ENCODE measurements at regions not wholly inside any gene's neighbourhood (a gene's known extent, or its start where the extent isn't known, plus 50 kb on each side); places are given as distances from the start of the nearest gene placed in this dataset.

DNA sequence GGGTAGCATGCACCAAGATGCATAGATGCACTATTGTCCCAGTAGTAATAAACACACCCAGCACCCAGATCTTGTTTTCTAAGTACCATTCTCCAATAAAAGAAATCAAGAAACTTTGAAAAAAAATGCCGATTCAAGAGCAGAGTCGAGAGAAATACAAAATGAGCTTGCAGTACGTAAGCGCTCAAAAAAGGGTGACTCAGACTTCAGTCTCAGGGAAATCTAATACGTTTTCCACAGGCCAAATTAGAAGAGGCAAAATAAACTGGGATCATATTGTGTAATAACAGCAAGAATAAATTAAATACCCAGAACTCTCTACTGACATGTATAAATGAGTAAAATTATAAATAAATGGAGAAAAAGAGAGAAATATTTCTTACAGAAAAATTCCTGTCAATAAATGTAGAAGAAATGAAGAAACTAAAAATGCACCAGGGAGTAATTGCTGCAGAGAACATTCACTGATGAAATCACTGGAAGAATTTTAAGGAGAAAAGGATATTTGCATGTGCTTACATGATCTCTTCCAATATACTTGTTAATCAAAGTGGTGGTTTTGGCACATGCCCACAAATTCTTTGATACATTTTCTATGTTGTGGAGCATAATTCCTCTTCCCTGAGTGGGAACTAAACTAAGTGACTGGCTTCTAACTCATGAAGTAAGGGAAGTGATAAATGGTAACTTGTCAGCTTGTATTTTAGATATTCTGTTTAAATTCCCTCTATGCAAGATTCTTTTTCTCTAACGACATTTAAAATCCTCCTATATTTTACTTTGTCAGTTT lies 567.6 kb upstream of the ADAMTS16 start:
- BruUV-seq (replicated peaks): no TSS peak
- TF ChIP-seq, protein P1, sequence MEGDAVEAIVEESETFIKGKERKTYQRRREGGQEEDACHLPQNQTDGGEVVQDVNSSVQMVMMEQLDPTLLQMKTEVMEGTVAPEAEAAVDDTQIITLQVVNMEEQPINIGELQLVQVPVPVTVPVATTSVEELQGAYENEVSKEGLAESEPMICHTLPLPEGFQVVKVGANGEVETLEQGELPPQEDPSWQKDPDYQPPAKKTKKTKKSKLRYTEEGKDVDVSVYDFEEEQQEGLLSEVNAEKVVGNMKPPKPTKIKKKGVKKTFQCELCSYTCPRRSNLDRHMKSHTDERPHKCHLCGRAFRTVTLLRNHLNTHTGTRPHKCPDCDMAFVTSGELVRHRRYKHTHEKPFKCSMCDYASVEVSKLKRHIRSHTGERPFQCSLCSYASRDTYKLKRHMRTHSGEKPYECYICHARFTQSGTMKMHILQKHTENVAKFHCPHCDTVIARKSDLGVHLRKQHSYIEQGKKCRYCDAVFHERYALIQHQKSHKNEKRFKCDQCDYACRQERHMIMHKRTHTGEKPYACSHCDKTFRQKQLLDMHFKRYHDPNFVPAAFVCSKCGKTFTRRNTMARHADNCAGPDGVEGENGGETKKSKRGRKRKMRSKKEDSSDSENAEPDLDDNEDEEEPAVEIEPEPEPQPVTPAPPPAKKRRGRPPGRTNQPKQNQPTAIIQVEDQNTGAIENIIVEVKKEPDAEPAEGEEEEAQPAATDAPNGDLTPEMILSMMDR (IDR thresholded peaks at IDR 0.05; ENCODE audit: unreplicated experiment): no peak
- Mint-ChIP-seq H3K4me3 (ENCODE audit: low read depth, unreplicated experiment) (no peak overlapping the region), H3K4me1 (ENCODE audit: low read depth, unreplicated experiment) (no peaks in the 10 kb centered on the region), H3K36me3 (ENCODE audit: insufficient read depth, unreplicated experiment) (no peaks in the 10 kb centered on the region), H3K9me3 (ENCODE audit: low read depth, unreplicated experiment) (peaks cover 18% of the 10 kb centered on the region), H3K27ac (ENCODE audit: unreplicated experiment) (no peak overlapping the region), H3K27me3 (ENCODE audit: unreplicated experiment) (no peaks in the 10 kb centered on the region)
- DNase-seq: no peak
- intact Hi-C loops (cut with micrococcal nuclease; ENCODE audit: unreplicated experiment): no loop called here
- CTCF ChIA-PET: no interaction called here

DNA sequence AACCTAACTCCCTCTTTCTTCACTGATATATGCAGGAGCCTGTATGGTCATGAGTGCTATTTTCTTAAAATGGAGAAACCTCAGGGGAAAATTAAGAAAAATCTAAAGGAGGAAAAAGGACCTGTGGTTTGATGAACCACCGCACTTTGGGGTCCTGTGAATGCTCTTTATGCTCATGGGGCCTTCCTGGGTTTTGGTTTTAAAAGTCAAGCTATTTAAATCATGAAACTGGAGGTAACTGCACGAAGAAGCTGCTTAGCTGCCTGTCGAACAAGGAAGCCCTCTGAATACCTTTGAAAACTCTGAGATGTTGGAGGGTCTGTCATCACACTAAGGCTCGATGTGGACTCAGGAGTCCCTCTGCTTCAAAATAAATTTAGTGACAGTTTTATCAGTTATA lies 564.5 kb upstream of the ADAMTS16 start:
- TF ChIP-seq, protein P1 (IDR thresholded peaks at IDR 0.05; ENCODE audit: unreplicated experiment): no peak
- H3K36me3 Mint-ChIP-seq (ENCODE audit: insufficient read depth, unreplicated experiment): no peaks in the 10 kb centered on the region
- no peaks in the 10 kb centered on the region for H3K4me1 Mint-ChIP-seq (ENCODE audit: low read depth, unreplicated experiment)
- no peak for DNase-seq
- no peak overlapping the region for H3K27ac Mint-ChIP-seq (ENCODE audit: unreplicated experiment)
- no peaks in the 10 kb centered on the region for H3K27me3 Mint-ChIP-seq (ENCODE audit: unreplicated experiment)
- H3K4me3 Mint-ChIP-seq (ENCODE audit: low read depth, unreplicated experiment): no peak overlapping the region
- no TSS peak for BruUV-seq (replicated peaks)
- CTCF ChIA-PET: no interaction called here
- peaks cover 14% of the 10 kb centered on the region for H3K9me3 Mint-ChIP-seq (ENCODE audit: low read depth, unreplicated experiment)
- intact Hi-C loops (cut with micrococcal nuclease; ENCODE audit: unreplicated experiment): no loop called here

DNA sequence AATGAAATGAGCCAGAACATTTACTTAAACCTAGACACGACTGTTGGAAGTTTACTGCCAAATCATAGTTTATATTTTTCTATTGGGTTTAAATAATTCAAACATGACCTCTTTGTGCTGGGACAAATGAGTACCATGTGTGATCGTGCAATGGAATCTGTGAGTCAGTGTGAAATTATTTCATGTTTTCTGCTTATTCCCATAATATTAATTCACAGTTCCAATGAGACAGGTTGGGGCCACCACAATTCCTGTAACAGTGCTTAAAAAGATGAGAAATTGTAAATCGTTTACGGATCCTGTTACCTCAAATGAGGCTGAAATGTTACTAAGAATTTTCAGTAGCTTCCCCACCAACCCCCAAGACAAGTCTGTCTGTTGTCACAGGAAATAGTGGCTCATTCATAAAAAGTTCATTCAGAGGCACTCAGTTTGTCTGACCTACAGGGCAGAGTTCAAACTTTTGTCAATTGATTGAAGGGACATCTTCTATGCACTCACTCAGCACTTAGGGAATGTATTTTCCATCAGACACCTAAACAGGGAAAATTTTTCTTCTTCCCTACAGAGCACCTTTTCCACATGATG lies 563.9 kb upstream of the ADAMTS16 start:
- peaks cover 15% of the 10 kb centered on the region for H3K9me3 Mint-ChIP-seq (ENCODE audit: low read depth, unreplicated experiment)
- H3K27me3 Mint-ChIP-seq (ENCODE audit: unreplicated experiment): no peaks in the 10 kb centered on the region
- BruUV-seq (replicated peaks): no TSS peak
- DNase-seq: no peak
- no peak overlapping the region for H3K4me3 Mint-ChIP-seq (ENCODE audit: low read depth, unreplicated experiment)
- H3K27ac Mint-ChIP-seq (ENCODE audit: unreplicated experiment): no peak overlapping the region
- intact Hi-C loops (cut with micrococcal nuclease; ENCODE audit: unreplicated experiment): no loop called here
- CTCF ChIA-PET: no interaction called here
- TF ChIP-seq, protein P1 (IDR thresholded peaks at IDR 0.05; ENCODE audit: unreplicated experiment): no peak
- no peaks in the 10 kb centered on the region for H3K4me1 Mint-ChIP-seq (ENCODE audit: low read depth, unreplicated experiment)
- no peaks in the 10 kb centered on the region for H3K36me3 Mint-ChIP-seq (ENCODE audit: insufficient read depth, unreplicated experiment)

DNA sequence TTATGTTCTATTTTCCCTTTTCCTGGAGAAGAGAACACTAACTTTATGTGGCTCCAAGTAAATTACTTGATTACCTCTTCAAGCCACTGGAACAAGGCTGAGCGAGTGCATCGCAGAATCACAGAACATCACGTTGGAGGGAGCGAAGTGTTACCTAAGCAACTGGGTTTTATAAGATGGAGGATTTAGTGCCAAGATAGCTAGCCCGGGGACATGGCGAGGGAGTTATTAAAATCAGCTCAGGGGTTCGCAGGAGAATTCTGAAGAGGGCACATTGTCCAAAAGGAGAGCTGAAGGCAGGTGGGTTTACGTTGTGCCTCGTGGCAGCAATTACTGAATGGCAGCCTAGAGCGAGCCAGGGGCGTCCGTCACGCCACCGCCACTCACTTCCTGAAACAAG lies 563.2 kb upstream of the ADAMTS16 start:
- TF ChIP-seq, protein P1 (IDR thresholded peaks at IDR 0.05; ENCODE audit: unreplicated experiment): no peak
- BruUV-seq (replicated peaks): no TSS peak
- DNase-seq: no peak
- CTCF ChIA-PET: no interaction called here
- Mint-ChIP-seq H3K4me1 (ENCODE audit: low read depth, unreplicated experiment) (no peaks in the 10 kb centered on the region), H3K36me3 (ENCODE audit: insufficient read depth, unreplicated experiment) (no peaks in the 10 kb centered on the region), H3K27ac (ENCODE audit: unreplicated experiment) (no peak overlapping the region), H3K4me3 (ENCODE audit: low read depth, unreplicated experiment) (no peak overlapping the region), H3K9me3 (ENCODE audit: low read depth, unreplicated experiment) (peaks cover 15% of the 10 kb centered on the region), H3K27me3 (ENCODE audit: unreplicated experiment) (no peaks in the 10 kb centered on the region)
- intact Hi-C loops (cut with micrococcal nuclease; ENCODE audit: unreplicated experiment): no loop called here
